Neural cell (in vitro differentiated cells): ENCODE measurements at regions not wholly inside any gene's neighbourhood (a gene's known extent, or its start where the extent isn't known, plus 50 kb on each side); places are given as distances from the start of the nearest gene placed in this dataset.

ENCODE experiments used
- H2AFZ ChIP-seq: fragments of 200-600, 300-800 bp; sonication (generic), shearing (Covaris generic); 2 replicates; pipeline ENCODE4 v1.6.0; 2014; ENCODE audit warnings: low read depth, mild to moderate bottlenecking, antibody characterized with exemption, low read length, moderate library complexity
- H3F3A ChIP-seq: fragments of 200-600 bp; shearing (Covaris generic); 2 replicates; pipeline ENCODE4 v1.6.1; 2016; ENCODE audit warnings: mild to moderate bottlenecking, moderate library complexity, mixed read lengths, antibody characterized with exemption, low read length; ENCODE audit not compliant: insufficient read depth, poor library complexity, severe bottlenecking
- H3K27ac ChIP-seq: fragments of 200-600, 300-800 bp; sonication (generic), shearing (Covaris generic); 2 replicates; pipeline ENCODE4 v1.5.1; 2014; ENCODE audit warnings: mild to moderate bottlenecking, low read length, moderate library complexity
- H3K27me3 ChIP-seq: fragments of 300-800, 200-600 bp; sonication (generic), shearing (Covaris generic); 2 replicates; pipeline ENCODE4 v1.6.0; 2014; ENCODE audit warnings: mild to moderate bottlenecking, low read depth, low read length, moderate library complexity; ENCODE audit not compliant: insufficient read depth
- H3K36me3 ChIP-seq: fragments of 300-800, 200-600 bp; sonication (generic), shearing (Covaris generic); 2 replicates; pipeline ENCODE4 v1.5.1; 2014; ENCODE audit warnings: mild to moderate bottlenecking, antibody characterized with exemption, low read length, moderate library complexity; ENCODE audit not compliant: insufficient read depth
- H3K4me2 ChIP-seq: fragments of 300-800, 200-600 bp; sonication (generic), shearing (Covaris generic); 2 replicates; pipeline ENCODE4 v1.6.0; 2014; ENCODE audit warnings: mild to moderate bottlenecking, low read length
- H3K4me3 ChIP-seq: fragments of 300-800, 200-600 bp; sonication (generic), shearing (Covaris generic); 2 replicates; pipeline ENCODE4 v1.5.1; 2014; ENCODE audit warnings: mild to moderate bottlenecking, low read length, moderate library complexity
- H3K79me2 ChIP-seq: fragments of 200-600 bp; shearing (Covaris generic); replicated peaks from 2 replicates; pipeline ENCODE4 v1.6.0; 2014; ENCODE audit warnings: mild to moderate bottlenecking, low read length, moderate library complexity; ENCODE audit not compliant: insufficient read depth
- H3K9ac ChIP-seq: fragments of 300-800, 200-600 bp; sonication (generic), shearing (Covaris generic); 2 replicates; pipeline ENCODE4 v1.6.1; 2016; ENCODE audit warnings: mild to moderate bottlenecking, low read length, mixed read lengths
- H3K9me2 ChIP-seq: fragments of 200-600 bp; shearing (Covaris generic); 2 replicates; pipeline ENCODE4 v1.6.1; 2016; ENCODE audit warnings: mild to moderate bottlenecking, low read length, mixed read lengths; ENCODE audit not compliant: insufficient read depth
- H3K9me3 ChIP-seq: fragments of 200-600, 300-800 bp; sonication (generic), shearing (Covaris generic); 2 replicates; pipeline ENCODE4 v1.6.1; 2016; ENCODE audit warnings: mild to moderate bottlenecking, mixed run types, low read length, moderate library complexity, mixed read lengths
- H4K20me1 ChIP-seq: fragments of 200-600 bp; shearing (Covaris generic); 2 replicates; pipeline ENCODE4 v1.6.1; 2016; ENCODE audit warnings: mild to moderate bottlenecking, mixed run types; ENCODE audit not compliant: insufficient read depth
- CTCF ChIP-seq: fragments of 450-650 bp; IDR thresholded peaks from 2 replicates; pipeline ENCODE4 v1.5.1; 2014; ENCODE audit warnings: antibody characterized with exemption, mild to moderate bottlenecking, moderate library complexity; ENCODE audit not compliant: poor library complexity, severe bottlenecking
- EP300 ChIP-seq: fragments of 450-650 bp; conservative IDR thresholded peaks from 2 replicates; pipeline ENCODE4 v1.6.1; 2014; ENCODE audit warnings: antibody characterized with exemption, mild to moderate bottlenecking, moderate library complexity; ENCODE audit not compliant: poor library complexity, severe bottlenecking
- EZH2 ChIP-seq: fragments of 200-600, 300-800 bp; shearing (Covaris generic), sonication (generic); IDR thresholded peaks from 2 replicates; pipeline ENCODE4 v1.6.1; 2014; ENCODE audit warnings: antibody characterized with exemption, low read length, borderline replicate concordance, mild to moderate bottlenecking; ENCODE audit not compliant: insufficient read depth, poor library complexity, severe bottlenecking
- MXI1 ChIP-seq: fragments of 450-650 bp; conservative IDR thresholded peaks from 2 replicates; pipeline ENCODE4 v1.6.1; 2014; ENCODE audit warnings: antibody characterized with exemption, mild to moderate bottlenecking; ENCODE audit not compliant: poor library complexity, severe bottlenecking
- POLR2AphosphoS5 ChIP-seq: IDR thresholded peaks from 2 replicates; pipeline ENCODE4 v1.6.1; 2012
- RAD21 ChIP-seq: fragments of 450-650 bp; conservative IDR thresholded peaks from 2 replicates; pipeline ENCODE4 v1.6.1; 2014; ENCODE audit warnings: antibody characterized with exemption, mild to moderate bottlenecking, moderate library complexity
- REST ChIP-seq: IDR thresholded peaks from 2 replicates; pipeline ENCODE4 v1.6.1; 2012; ENCODE audit warnings: borderline replicate concordance
- SMC3 ChIP-seq: fragments of 450-650 bp; conservative IDR thresholded peaks from 2 replicates; pipeline ENCODE4 v1.6.1; 2014; ENCODE audit warnings: antibody characterized with exemption, mild to moderate bottlenecking, moderate library complexity; ENCODE audit not compliant: poor library complexity
- TAF1 ChIP-seq: IDR thresholded peaks from 2 replicates; pipeline ENCODE4 v1.6.1; 2012; ENCODE audit warnings: low read depth

GRCh38 chr5:82397741-82398320 lies 119.7 kb upstream of the RPS23 start:
- Histone ChIP-seq H3K4me3 (no peak overlapping the region), H3F3A (no peaks in the 10 kb centered on the region), H3K9me3 (no peaks in the 10 kb centered on the region), H4K20me1 (no peaks in the 10 kb centered on the region), H3K9me2 (no peaks in the 10 kb centered on the region), H3K27me3 (no peaks in the 10 kb centered on the region), H3K36me3 (no peaks in the 10 kb centered on the region), H3K4me2 (no peak overlapping the region), H3K27ac (no peak overlapping the region), H2AFZ (no peak overlapping the region), H3K9ac (no peak overlapping the region), H3K79me2 (no peaks in the 10 kb centered on the region)
- no peak for TF ChIP-seq TAF1
- TF ChIP-seq REST, result no peak
- no peak for TF ChIP-seq MXI1
- TF ChIP-seq RAD21, result no peak
- TF ChIP-seq CTCF, result no peak
- TF ChIP-seq SMC3, result no peak
- TF ChIP-seq POLR2AphosphoS5, result no peak
- TF ChIP-seq EZH2, result no peak
- TF ChIP-seq EP300, result no peak

GRCh38 chr5:82396871-82397514 lies 118.8 kb upstream of the RPS23 start:
- no peaks in the 10 kb centered on the region for H3K79me2 ChIP-seq
- H4K20me1 ChIP-seq, result no peaks in the 10 kb centered on the region
- H3K4me2 ChIP-seq, result no peak overlapping the region
- TF ChIP-seq SMC3 (no peak), CTCF (no peak), RAD21 (no peak), MXI1 (no peak), REST (no peak), TAF1 (no peak), EZH2 (no peak), EP300 (no peak), POLR2AphosphoS5 (no peak)
- no peak overlapping the region for H3K4me3 ChIP-seq
- H3K27ac ChIP-seq, result no peak overlapping the region
- no peaks in the 10 kb centered on the region for H3K36me3 ChIP-seq
- no peaks in the 10 kb centered on the region for H3K9me3 ChIP-seq
- H2AFZ ChIP-seq, result no peak overlapping the region
- no peaks in the 10 kb centered on the region for H3K27me3 ChIP-seq
- no peaks in the 10 kb centered on the region for H3F3A ChIP-seq
- no peaks in the 10 kb centered on the region for H3K9me2 ChIP-seq
- H3K9ac ChIP-seq, result no peak overlapping the region
